Stimulated activated CD8-positive, alpha-beta memory T cell treated with anti-CD3 and anti-CD28 coated beads, Interleukin-2, amount 100 ng/mL, for 48 hours (primary cell): ENCODE measurements at regions not wholly inside any gene's neighbourhood (a gene's known extent, or its start where the extent isn't known, plus 50 kb on each side); places are given as distances from the start of the nearest gene placed in this dataset.
A peak's percentile ranks its signal among the peaks of the same experiment; 100 is the strongest.

ENCODE experiments used
- DNase-seq, 2 donors: peaks; one replicate each; pipeline ENCODE4 v3.0.0-alpha.2; 2020; ENCODE audit warnings: low read depth in 2 of 2

DNA sequence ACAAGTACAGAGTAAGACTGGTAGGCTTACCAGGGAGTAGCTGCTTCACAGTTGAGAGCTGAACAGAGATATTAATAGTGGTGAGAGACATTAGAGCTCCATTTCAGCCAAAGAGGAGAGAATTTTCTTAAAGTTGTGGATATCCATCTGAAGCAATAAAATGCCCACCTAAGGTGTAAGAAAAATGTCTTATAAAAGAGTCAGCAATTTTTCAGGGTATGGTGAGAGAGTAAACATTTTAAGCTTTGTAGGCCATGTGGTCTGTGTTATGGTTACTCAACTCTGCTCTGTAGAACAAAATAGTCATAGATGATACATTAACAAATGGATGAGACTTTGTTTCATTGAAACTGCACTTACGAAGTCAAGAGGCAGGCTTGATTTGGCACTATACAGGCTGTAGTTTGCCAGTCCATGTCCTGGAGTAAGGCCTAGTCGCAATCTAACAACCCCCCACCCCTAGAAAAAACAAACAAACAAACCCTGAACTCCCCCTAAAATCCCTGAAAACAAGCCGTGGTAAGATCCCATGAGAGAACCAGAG, 945.4 kb upstream of the SEMA6A start:
- no peak for DNase-seq

- DNase-seq, result no peak
These were observed 929.7 kb upstream of the SEMA6A start for GRCh38 chr5:117504305-117504704.

DNA sequence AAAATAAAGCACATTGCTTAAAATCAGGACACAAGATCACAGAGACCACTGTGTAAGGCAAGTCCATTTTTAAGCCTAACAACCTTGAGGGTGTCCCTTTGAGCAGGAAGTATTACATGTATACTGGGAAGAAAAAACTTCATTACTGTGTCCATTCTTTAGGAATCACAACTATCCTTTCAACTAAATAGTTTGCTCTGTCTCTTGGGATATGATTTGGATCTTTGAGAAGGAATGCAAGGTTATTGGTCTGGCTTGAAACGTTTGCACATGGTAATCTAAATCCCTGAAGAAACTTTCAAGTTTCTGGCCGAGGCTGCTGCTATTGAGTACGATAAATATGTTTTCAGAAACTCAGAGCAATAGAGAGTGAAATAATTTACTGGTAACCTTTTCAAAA, 923.0 kb upstream of the SEMA6A start:
- no peak for DNase-seq

DNA sequence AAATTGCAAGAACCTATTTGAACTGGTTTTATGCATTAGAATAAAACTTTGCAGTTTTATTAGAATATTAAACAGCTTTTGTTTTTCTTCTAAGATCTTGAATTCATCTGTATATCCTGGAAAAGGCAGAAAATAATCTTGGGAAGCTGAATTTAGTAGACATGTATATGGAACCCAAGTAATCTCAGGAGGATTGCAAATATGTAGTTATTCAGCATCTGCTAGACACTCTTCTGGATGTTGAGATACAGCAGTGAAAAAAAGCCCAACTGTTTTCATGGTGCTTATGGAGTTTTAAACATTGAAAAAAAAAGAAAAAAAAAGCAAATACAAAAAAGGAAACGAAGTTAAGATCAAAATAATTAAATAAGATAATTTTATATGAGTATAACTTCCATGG, 922.2 kb upstream of the SEMA6A start:
- no peak for DNase-seq

- no peak for DNase-seq
These were observed 919.6 kb upstream of the SEMA6A start for GRCh38 chr5:117494188-117494587.

DNA sequence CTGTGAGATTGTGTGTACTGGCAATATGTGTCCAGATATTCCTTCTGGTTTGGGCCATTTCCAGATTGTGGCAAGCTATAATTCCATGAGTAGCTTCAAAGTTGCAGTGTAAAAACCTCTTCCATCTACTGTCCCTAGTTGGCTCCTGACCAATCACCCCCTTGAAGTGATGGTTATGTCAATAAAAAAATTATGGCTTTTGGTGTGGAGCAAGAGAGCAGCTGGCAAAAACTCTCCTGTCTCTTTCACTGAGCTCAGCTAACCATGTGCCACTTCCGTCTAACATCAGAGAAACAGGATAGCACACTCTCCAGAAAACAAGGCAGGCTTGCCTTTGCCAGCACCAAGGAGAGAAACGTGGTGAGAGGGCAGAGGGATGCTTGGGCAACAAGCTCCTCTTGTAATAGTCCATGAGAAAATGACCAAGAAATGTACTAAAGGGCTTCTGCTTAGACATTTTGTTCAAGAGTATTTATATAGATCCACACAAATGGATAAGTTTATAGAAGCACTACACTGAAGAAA, 914.4 kb upstream of the SEMA6A start:
- DNase-seq, result no peak

DNA sequence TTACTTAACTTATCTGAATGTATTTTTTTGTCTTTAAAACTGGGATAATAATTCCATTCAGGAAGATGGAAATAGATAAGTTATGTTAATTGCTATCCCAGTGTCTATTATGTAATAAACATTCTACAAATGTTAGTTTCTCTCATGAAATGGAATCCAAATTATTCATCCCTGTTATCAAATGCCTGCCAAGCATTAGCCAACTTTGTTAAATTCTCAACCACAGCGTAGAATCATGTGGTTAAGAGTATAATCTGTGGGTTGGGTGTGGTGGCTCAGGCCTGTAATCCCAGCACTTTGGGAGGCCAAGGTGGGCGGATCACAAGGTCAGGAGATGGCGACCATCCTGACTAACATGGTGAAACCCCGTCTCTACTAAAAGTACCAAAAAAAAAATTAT, 912.9 kb upstream of the SEMA6A start:
- DNase-seq, result no peak

GRCh38 chr5:117486879-117487391, 912.3 kb upstream of the SEMA6A start:
- no peak for DNase-seq

GRCh38 chr5:117486261-117486660, 911.6 kb upstream of the SEMA6A start:
- DNase-seq, result no peak

- no peak for DNase-seq
These were observed 901.3 kb upstream of the SEMA6A start for GRCh38 chr5:117475919-117476318.

DNA sequence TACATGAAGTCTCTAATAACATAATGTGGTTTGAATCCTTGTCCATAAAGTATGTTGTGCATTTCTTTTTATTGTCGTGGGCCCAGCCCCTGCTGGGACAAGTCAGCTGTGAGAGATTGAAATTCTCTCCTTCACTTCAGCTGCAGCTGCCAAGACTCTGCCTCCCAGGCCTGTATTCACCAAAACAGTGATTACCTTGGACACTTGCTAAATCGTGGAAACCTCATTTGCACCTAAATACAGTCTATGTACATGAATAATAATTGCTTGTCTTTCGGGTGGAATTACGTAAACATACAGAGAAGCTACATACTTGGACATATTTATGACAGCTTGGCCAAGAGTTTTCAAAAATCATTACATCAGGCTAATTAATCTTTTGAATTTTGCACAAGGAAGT, 898.5 kb upstream of the SEMA6A start:
- DNase-seq, result no peak

- no peak for DNase-seq
These were observed 889.4 kb upstream of the SEMA6A start for GRCh38 chr5:117463881-117464570.

GRCh38 chr5:117461966-117462365, 887.3 kb upstream of the SEMA6A start:
- DNase-seq, result no peak

DNA sequence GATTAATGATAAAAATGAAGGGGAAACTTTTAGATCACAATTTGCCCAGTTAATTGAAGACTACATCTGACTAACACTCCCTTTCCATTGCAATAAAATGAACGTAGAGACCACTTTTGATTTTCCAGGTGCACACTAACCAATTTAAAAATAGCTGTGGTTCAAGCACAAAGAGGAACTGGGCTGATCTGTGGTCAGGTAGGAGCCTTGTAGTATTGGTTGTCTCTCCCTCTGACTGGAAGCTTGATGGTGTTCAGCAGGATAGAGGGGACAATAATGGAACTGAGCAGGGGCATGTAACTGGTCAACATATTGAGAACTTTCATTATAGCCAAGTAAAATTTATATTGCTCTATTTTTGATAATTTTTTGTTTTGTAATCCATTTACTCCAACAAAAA, 886.8 kb upstream of the SEMA6A start:
- DNase-seq, result no peak

- no peak for DNase-seq
These were observed 883.0 kb upstream of the SEMA6A start for GRCh38 chr5:117457656-117458055.

DNA sequence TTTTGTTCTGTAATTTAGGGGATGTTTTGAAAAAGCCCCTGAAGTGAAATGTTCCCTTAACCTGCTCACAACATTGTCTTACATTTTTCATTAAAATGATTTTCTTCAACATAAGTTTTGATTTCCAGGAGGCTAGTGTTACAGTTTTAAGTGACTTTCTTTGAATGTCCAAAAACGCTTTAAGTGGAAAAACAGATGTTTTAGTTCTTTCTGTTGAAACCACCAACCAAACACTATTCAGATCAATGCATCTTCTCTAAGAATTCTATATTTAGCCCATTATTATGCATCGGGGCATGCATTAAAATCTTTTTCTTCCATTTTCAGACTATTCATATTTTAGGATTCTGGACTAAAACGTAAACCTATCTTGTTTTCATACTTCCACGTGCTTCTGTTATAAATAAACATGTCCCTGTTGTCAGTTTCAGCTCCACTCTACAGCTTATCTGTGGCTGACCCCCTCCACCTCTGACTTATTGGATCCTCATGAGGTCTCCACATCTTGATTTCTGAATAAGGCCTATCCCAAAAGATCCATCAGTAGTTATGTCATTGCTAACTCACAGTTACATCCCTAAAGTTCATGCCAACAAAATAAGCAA, 882.3 kb upstream of the SEMA6A start:
- DNase-seq, result no peak

GRCh38 chr5:117455236-117456233, 880.9 kb upstream of the SEMA6A start:
- no peak for DNase-seq

DNA sequence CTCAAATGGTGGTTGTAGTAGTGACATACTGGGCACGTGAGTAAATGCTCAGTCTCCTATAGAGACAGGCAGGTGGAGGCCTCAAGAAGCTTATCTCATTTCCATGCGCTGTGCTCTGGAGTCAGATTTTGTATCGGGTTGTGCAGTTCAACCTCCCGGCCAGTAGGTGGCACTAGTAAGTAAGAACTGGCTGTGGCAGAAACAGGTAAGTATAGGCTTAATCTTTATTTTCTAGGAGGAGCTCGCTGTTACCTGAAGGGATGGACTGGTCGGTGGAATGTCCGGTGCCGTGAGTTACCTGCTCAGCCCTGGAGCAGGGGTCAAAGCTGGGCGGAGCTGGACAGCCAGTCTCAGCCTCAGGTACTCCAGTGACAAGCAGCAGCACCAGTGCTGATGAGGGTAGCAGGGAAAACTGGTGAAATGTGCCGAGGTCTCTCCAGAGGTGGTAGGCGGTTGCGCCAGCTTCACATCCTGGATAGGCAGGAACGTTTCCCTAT, 880.1 kb upstream of the SEMA6A start:
- DNase-seq, result peak in 1 of 2 donors; percentile 25

DNA sequence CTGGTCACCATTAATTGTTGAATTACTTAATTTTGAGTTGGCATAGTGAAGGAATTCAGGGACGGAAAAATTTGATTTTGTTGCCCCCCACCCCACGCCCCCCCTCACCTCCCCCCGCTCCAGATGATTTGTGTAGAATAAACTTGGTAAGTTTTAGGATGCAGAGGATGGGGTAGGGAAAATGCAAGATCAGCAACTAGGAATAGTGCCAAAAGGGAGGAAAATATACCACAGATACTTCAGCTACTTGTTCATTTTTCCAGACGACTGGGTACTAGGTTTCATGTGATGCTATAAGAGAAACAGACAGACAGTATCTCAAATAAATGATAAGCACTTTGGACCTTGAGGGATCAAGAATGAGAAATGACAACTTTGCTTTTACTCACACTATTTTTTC, 862.2 kb upstream of the SEMA6A start:
- no peak for DNase-seq

DNA sequence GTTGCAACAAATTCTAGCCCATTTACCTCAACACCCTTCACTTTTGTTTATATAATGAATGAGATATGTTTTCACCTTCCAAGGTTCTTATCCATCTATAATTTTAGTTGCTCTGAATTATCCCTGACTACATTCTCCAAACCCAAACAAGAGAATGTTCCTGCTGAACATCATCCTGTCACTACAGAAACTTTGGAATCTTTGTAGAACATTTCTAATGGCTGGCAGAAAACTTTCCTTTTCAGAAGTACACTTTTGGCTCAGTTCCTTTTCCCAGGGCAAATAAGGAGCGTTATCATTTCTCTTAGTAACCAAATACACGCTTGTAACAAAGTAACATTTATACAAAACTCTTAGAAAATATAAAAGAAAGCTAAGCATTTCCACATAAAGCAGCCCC, 860.6 kb upstream of the SEMA6A start:
- DNase-seq, result no peak

GRCh38 chr5:117434254-117434653, 859.6 kb upstream of the SEMA6A start:
- no peak for DNase-seq

- DNase-seq, result no peak
These were observed 859.2 kb upstream of the SEMA6A start for GRCh38 chr5:117433818-117434217.
